ENCODE measurements at regions not wholly inside any gene's neighbourhood (a gene's known extent, or its start where the extent isn't known, plus 50 kb on each side); places are given as distances from the start of the nearest gene placed in this dataset.

- no peak for DNase-seq (ENCODE audit: low read depth in 2 of 2)
Measured at GRCh38 chr17:73815474-73815873, 171.2 kb upstream of the SDK2 start.

GRCh38 chr17:73819440-73820395, 175.5 kb upstream of the SDK2 start:
- no peak for DNase-seq (ENCODE audit: low read depth in 2 of 2)

- DNase-seq (ENCODE audit: low read depth in 2 of 2), result no peak
Measured at GRCh38 chr17:73820686-73821448, 176.6 kb upstream of the SDK2 start.

- no peak for DNase-seq (ENCODE audit: low read depth in 2 of 2)
Measured at GRCh38 chr17:73821665-73822064, 177.4 kb upstream of the SDK2 start.

- DNase-seq (ENCODE audit: low read depth in 2 of 2), result no peak
Measured at GRCh38 chr17:73822371-73822770, 178.1 kb upstream of the SDK2 start.

- no peak for DNase-seq (ENCODE audit: low read depth in 2 of 2)
Measured at GRCh38 chr17:73823684-73824083, 179.4 kb upstream of the SDK2 start.

- DNase-seq (ENCODE audit: low read depth in 2 of 2), result no peak
Measured at GRCh38 chr17:73824321-73824720, 180.1 kb upstream of the SDK2 start.

- no peak for DNase-seq (ENCODE audit: low read depth in 2 of 2)
Measured at GRCh38 chr17:73826181-73826871, 182.1 kb upstream of the SDK2 start.

- no peak for DNase-seq (ENCODE audit: low read depth in 2 of 2)
Measured at GRCh38 chr17:73826872-73827228, 182.6 kb upstream of the SDK2 start.

GRCh38 chr17:73827627-73828291, 183.5 kb upstream of the SDK2 start:
- DNase-seq (ENCODE audit: low read depth in 2 of 2), result no peak

GRCh38 chr17:73829676-73830280, 185.5 kb upstream of the SDK2 start:
- no peak for DNase-seq (ENCODE audit: low read depth in 2 of 2)

GRCh38 chr17:73831699-73832098, 187.5 kb upstream of the SDK2 start:
- no peak for DNase-seq (ENCODE audit: low read depth in 2 of 2)

GRCh38 chr17:73833775-73834488, 189.7 kb upstream of the SDK2 start:
- no peak for DNase-seq (ENCODE audit: low read depth in 2 of 2)

GRCh38 chr17:73834684-73835343, 190.6 kb upstream of the SDK2 start:
- no peak for DNase-seq (ENCODE audit: low read depth in 2 of 2)

GRCh38 chr17:73835605-73836004, 191.4 kb upstream of the SDK2 start:
- no peak for DNase-seq (ENCODE audit: low read depth in 2 of 2)

- DNase-seq (ENCODE audit: low read depth in 2 of 2), result no peak
Measured at GRCh38 chr17:73838815-73839214, 194.6 kb upstream of the SDK2 start.

- no peak for DNase-seq (ENCODE audit: low read depth in 2 of 2)
Measured at GRCh38 chr17:73840829-73841228, 196.6 kb upstream of the SDK2 start.

GRCh38 chr17:73841431-73842060, 197.3 kb upstream of the SDK2 start:
- no peak for DNase-seq (ENCODE audit: low read depth in 2 of 2)

- DNase-seq (ENCODE audit: low read depth in 2 of 2), result no peak
Measured at GRCh38 chr17:73847952-73848351, 203.7 kb upstream of the SDK2 start.

GRCh38 chr17:73850426-73850825, 206.2 kb upstream of the SDK2 start:
- DNase-seq (ENCODE audit: low read depth in 2 of 2), result no peak
